Endothelial cell (in vitro differentiated cells): ENCODE measurements at regions not wholly inside any gene's neighbourhood (a gene's known extent, or its start where the extent isn't known, plus 50 kb on each side); places are given as distances from the start of the nearest gene placed in this dataset.

ENCODE experiments used
- DNase-seq: peaks from one replicate; pipeline ENCODE4 v3.0.0; 2021; ENCODE audit warnings: low spot score
- H3K27ac Mint-ChIP-seq: one replicate; pipeline ENCODE4 v1.8.0; 2021; ENCODE audit warnings: mixed read lengths, inconsistent platforms; ENCODE audit not compliant: unreplicated experiment
- H3K27me3 Mint-ChIP-seq: one replicate; pipeline ENCODE4 v1.8.0; 2021; ENCODE audit warnings: mild to moderate bottlenecking, moderate library complexity, mixed read lengths, inconsistent platforms; ENCODE audit not compliant: unreplicated experiment
- H3K36me3 Mint-ChIP-seq: one replicate; pipeline ENCODE4 v1.8.0; 2021; ENCODE audit warnings: mild to moderate bottlenecking, low read depth, mixed read lengths, inconsistent platforms; ENCODE audit not compliant: unreplicated experiment
- H3K4me1 Mint-ChIP-seq: one replicate; pipeline ENCODE4 v1.8.0; 2021; ENCODE audit warnings: mild to moderate bottlenecking, mixed read lengths, inconsistent platforms; ENCODE audit not compliant: unreplicated experiment
- H3K4me3 Mint-ChIP-seq: one replicate; pipeline ENCODE4 v1.8.0; 2021; ENCODE audit warnings: mild to moderate bottlenecking, mixed read lengths, inconsistent platforms; ENCODE audit not compliant: unreplicated experiment
- H3K9me3 Mint-ChIP-seq: one replicate; pipeline ENCODE4 v1.8.0; 2021; ENCODE audit warnings: mixed read lengths, inconsistent platforms; ENCODE audit not compliant: unreplicated experiment
- TF ChIP-seq, protein P1 (sequence below): fragments of 200-600 bp; sonication (generic); IDR thresholded peaks from one replicate; pipeline ENCODE4 v1.5.0; 2021; ENCODE audit warnings: antibody characterized with exemption; ENCODE audit not compliant: unreplicated experiment

DNA sequence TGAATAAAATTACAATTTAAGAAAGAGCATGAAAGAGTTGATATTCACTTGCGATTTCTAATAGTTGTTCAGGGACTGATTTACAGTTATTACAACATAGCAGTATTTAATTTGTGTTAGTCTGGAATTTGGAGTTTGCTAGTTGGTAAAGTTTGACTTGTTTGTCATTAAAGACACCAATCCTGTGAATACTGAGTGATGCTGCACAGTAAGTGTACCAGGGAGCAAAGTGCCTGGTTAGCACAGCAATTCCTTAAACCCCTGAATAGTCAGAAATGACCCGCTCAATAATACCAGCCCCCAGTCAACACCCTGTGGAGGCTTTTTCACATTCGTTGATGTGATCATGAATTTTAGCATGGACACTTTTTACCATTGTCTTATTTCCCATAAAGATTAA is 122.2 kb upstream of the GC start:
- TF ChIP-seq, protein P1, sequence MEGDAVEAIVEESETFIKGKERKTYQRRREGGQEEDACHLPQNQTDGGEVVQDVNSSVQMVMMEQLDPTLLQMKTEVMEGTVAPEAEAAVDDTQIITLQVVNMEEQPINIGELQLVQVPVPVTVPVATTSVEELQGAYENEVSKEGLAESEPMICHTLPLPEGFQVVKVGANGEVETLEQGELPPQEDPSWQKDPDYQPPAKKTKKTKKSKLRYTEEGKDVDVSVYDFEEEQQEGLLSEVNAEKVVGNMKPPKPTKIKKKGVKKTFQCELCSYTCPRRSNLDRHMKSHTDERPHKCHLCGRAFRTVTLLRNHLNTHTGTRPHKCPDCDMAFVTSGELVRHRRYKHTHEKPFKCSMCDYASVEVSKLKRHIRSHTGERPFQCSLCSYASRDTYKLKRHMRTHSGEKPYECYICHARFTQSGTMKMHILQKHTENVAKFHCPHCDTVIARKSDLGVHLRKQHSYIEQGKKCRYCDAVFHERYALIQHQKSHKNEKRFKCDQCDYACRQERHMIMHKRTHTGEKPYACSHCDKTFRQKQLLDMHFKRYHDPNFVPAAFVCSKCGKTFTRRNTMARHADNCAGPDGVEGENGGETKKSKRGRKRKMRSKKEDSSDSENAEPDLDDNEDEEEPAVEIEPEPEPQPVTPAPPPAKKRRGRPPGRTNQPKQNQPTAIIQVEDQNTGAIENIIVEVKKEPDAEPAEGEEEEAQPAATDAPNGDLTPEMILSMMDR: no peak
- Mint-ChIP-seq H3K36me3 (peaks cover 21% of the 10 kb centered on the region), H3K4me1 (peaks cover 3% of the 10 kb centered on the region), H3K27me3 (no peaks in the 10 kb centered on the region), H3K4me3 (no peak overlapping the region), H3K9me3 (no peaks in the 10 kb centered on the region), H3K27ac (no peak overlapping the region)
- DNase-seq: no peak

DNA sequence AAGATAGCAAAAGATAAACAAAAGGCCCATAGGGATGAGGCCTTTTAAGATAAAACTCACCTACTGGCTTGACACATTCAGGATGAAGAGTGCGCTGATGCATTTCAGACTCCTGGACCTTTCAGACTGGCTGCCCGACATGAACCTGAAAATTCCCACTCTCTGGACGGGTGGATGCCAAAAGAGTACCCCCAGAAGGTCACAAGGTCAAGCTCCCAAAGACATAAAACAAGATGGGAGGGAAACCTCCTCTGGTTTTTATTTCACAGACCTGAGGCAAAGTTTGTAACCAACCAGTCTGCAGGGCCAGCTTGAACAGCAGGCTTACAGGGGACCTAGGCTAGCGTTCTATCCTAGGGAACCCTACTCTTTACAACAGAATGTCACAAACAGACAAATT is 123.2 kb upstream of the GC start:
- no peaks in the 10 kb centered on the region for H3K27me3 Mint-ChIP-seq
- peaks cover 3% of the 10 kb centered on the region for H3K4me1 Mint-ChIP-seq
- TF ChIP-seq, protein P1: no peak
- H3K4me3 Mint-ChIP-seq: no peak overlapping the region
- no peak for DNase-seq
- no peak overlapping the region for H3K27ac Mint-ChIP-seq
- H3K9me3 Mint-ChIP-seq: no peaks in the 10 kb centered on the region
- H3K36me3 Mint-ChIP-seq: peaks cover 21% of the 10 kb centered on the region

DNA sequence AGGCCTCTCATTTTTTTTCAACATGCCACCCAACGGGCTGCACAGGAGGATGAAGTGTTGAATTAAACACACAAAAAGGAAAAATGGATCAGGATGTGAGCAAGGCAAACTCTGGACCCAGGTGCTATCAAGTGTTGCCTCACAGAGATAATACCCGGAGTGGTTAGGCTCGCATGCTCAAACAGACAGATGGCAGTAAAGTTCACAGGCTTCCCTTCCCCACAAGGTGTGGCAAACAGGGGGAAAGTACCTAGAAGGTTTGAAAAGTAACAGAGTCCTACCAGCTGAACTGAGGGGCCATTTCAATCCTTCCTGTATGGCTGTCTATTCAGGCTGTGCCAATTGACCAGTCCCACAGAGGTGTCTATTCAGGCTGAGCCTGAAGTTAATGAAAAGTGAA is 123.9 kb upstream of the GC start:
- TF ChIP-seq, protein P1: no peak
- no peaks in the 10 kb centered on the region for H3K9me3 Mint-ChIP-seq
- peaks cover 21% of the 10 kb centered on the region for H3K36me3 Mint-ChIP-seq
- H3K27me3 Mint-ChIP-seq: no peaks in the 10 kb centered on the region
- no peak overlapping the region for H3K4me3 Mint-ChIP-seq
- H3K4me1 Mint-ChIP-seq: peaks cover 2% of the 10 kb centered on the region
- no peak overlapping the region for H3K27ac Mint-ChIP-seq
- no peak for DNase-seq

DNA sequence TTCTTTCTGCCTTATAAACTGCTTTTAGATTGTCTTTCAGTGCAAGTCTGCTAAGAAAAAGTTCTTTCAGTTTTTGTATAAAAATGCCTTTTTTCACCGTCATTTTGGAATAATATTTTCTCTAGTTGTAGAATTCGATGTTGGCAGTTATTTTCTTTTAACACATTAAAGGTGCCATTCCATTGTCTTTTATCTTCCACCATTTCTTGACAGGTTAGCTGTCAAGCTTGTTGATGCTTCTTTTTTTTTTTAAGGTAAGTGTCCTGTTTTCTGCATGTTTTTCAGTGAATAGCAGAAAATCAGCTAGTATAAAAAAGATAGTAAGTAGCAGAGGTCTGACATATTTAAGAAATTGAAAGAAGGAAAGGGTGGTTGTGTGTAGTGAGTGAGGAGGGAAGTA is 118.5 kb upstream of the NPFFR2 start:
- no peak overlapping the region for H3K4me3 Mint-ChIP-seq
- H3K27ac Mint-ChIP-seq: no peak overlapping the region
- peaks cover 6% of the 10 kb centered on the region for H3K36me3 Mint-ChIP-seq
- TF ChIP-seq, protein P1: no peak
- H3K9me3 Mint-ChIP-seq: no peaks in the 10 kb centered on the region
- H3K27me3 Mint-ChIP-seq: no peaks in the 10 kb centered on the region
- no peak for DNase-seq
- no peaks in the 10 kb centered on the region for H3K4me1 Mint-ChIP-seq

DNA sequence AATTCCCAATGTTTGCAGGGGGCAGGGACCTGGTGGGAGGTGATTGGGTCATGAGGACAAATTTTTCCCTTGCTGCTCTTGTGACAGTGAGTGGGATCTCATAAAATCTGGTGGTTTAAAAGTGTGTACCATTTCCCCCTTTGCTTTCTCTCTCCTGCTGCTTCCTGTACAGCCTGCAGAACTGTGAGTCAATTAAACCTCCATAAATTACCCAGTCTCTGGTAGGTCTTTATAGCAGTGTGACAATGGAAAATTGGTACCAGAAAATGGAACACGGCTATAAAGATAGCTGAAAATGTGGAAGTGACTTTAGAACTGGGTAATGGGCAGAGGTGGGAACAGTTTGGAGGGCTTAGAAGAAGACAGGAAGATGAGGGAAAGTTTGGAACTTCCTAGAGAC is 108.7 kb upstream of the NPFFR2 start:
- no peaks in the 10 kb centered on the region for H3K36me3 Mint-ChIP-seq
- H3K27ac Mint-ChIP-seq: no peak overlapping the region
- no peak overlapping the region for H3K4me3 Mint-ChIP-seq
- TF ChIP-seq, protein P1: no peak
- no peak for DNase-seq
- no peaks in the 10 kb centered on the region for H3K9me3 Mint-ChIP-seq
- no peaks in the 10 kb centered on the region for H3K4me1 Mint-ChIP-seq
- H3K27me3 Mint-ChIP-seq: no peaks in the 10 kb centered on the region
